Heart left ventricle (tissue), 16 donors: ENCODE measurements at regions not wholly inside any gene's neighbourhood (a gene's known extent, or its start where the extent isn't known, plus 50 kb on each side); places are given as distances from the start of the nearest gene placed in this dataset.

Experiments
- ATAC-seq, 4 donors: fragments of 200-7000 bp; cut with Tn5 transposase; one replicate each; pipeline ENCODE4 v1.9.1; 2020 to 2022; ENCODE audit warnings: moderate library complexity in 4 of 4, mild to moderate bottlenecking in 3 of 4, moderate number of reproducible peaks in 1 of 4
- DNase-seq, 5 donors: peaks; one replicate each; pipeline ENCODE4 v3.0.0-alpha.2; 2020
- H3K27ac ChIP-seq, 12 donors: fragments of 200-600 bp; sonication (generic) in 4 of 12; one replicate each; pipeline versions ENCODE4 v1.5.0 to v1.8.0; 2016 to 2022; ENCODE audit warnings: mild to moderate bottlenecking in 2 of 12
- H3K27me3 ChIP-seq, 9 donors: fragments of 200-600 bp; sonication (generic) in 2 of 9; one replicate each; pipeline versions ENCODE4 v1.5.1 to v1.8.0; 2016 to 2022; ENCODE audit warnings: mild to moderate bottlenecking in 3 of 9
- H3K36me3 ChIP-seq, 9 donors: fragments of 200-600 bp; sonication (generic) in 2 of 9; one replicate each; pipeline versions ENCODE4 v1.5.0 to v1.8.0; 2018 to 2022; ENCODE audit warnings: mild to moderate bottlenecking in 2 of 9
- H3K4me1 ChIP-seq, 12 donors: fragments of 200-600 bp; sonication (generic) in 4 of 12; one replicate each; pipeline versions ENCODE4 v1.5.0 to v1.8.0; 2016 to 2022; ENCODE audit warnings: mild to moderate bottlenecking in 3 of 12
- H3K4me3 ChIP-seq, 12 donors: fragments of 200-600 bp; sonication (generic) in 4 of 12; one replicate each; pipeline versions ENCODE4 v1.5.0 to v1.8.0; 2017 to 2022; ENCODE audit warnings: mild to moderate bottlenecking in 9 of 12, moderate library complexity in 4 of 12
- H3K9me3 ChIP-seq, 12 donors: fragments of 200-600 bp; sonication (generic) in 4 of 12; one replicate each; pipeline versions ENCODE4 v1.5.0 to v1.8.0; 2016 to 2022; ENCODE audit warnings: mild to moderate bottlenecking in 1 of 12
- POLR2A ChIP-seq, 2 donors: fragments of 450-650 bp; IDR thresholded peaks; one replicate each; pipeline ENCODE4 v1.6.1; 2017; ENCODE audit warnings: antibody characterized with exemption in 2 of 2, mild to moderate bottlenecking in 2 of 2, moderate library complexity in 2 of 2
- WGBS, 4 donors: extraction: QIAGEN DNeasy Blood & Tissue Kit in 2 of 4; methylation state at CpG; one replicate each; pipeline versions ENCODE4 v1.1.5 to v1.1.7; 2013 to 2018; 5-methylcytosine and 5-hydroxymethylcytosine counted together
- intact Hi-C, 10 donors: fragments of 100-400 bp; cut with DNase I; formaldehyde crosslinking; loops; one replicate each; pipeline versions ENCODE4 v1.11.1 to v1.14.2; 2022
- TF ChIP-seq, protein P1 (sequence below), 12 donors: fragments of 200-600 bp; sonication (generic) in 4 of 12; IDR thresholded peaks; one replicate each; pipeline versions ENCODE4 v1.5.0 to v1.8.0; 2018 to 2022; ENCODE audit warnings: antibody characterized with exemption in 12 of 12, mild to moderate bottlenecking in 5 of 12
- donor health status: ischemic (EF 13 %, LVEDD 7.1; RV severe dilation, severe dysfunction).
- donor health status: healthy with polysubstance abuse.
- donor health status: DM: no; HTN: yes; CAD: no.
- donor health status: DM: no; HTN: no; CAD: no.
- donor health status: ischemic (EF 25% LVEDD 6.9; RV normal size, moderate dysfunction).
- donor health status: ischemic (EF 25% LVEDD 5.7; RV mildly dilated, moderate dysfunction).
- donor health status: healthy.
- donor health status: DM: yes; HTN: yes; CAD: no.
- donor health status: ischemic (EF 35%, LVEDD 5.7; RV mildly dilated, moderate dysfunction).
- donor health status: nonischemic (EF 11% LVEDD 7.7; RV severe dilation, severe dysfunction).
- donor health status: DM: yes; HTN: yes; CAD: no.
- donor health status: PGD.
- donor health status: ischemic (EF 29% LVEDD 5.4; RV normal size, mild dysfunction).
- donor health status: nonischemic (EF 23%, LVEDD 6.1; RV moderate dilation, normal function).

DNA sequence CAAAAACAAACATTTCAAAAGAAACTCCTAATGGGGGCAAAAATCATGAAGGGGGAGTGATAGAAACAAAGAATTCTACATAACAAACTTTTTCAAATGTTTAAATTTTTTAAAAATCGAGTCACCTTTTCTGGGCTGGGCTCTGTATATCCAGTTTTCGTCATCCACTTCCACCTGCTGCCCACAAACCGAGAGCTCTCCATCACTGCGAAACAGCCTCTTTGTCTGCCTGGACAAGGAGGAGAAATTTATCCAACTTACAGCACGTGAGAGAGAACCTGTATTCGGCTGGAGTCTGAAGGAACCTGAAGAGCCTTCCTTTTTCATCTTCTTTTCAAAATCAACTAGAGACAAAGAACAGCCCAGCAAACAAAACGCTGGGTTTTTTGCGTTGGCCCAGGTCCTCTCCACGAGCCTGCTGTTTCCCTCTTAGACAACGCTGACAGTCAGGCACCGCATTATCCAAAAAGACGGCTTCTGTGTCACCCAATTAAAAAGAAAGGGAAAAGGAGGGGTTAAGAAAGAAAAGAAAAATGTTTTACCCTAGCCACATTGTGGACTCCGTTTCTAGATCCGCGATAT is 72.4 kb upstream of the NHSL1 start:
- DNase-seq: no peak
- peak overlapping the region in 11 of 12 donors; percentile 29 to 81 (median 71) for H3K27ac ChIP-seq
- ATAC-seq: peak in 3 of 4 donors; percentile 16 to 45 (median 33)
- H3K36me3 ChIP-seq: no peaks in the 10 kb centered on the region
- WGBS, 4 donors: 15 to 25% (median 18%) methylated on average over 15 of the region's 15 CpGs
- H3K27me3 ChIP-seq: peaks cover 0 to 3% (median 0%) of the 10 kb centered on the region in 9 donors
- no peaks in the 10 kb centered on the region for H3K9me3 ChIP-seq
- H3K4me3 ChIP-seq: peak overlapping the region; percentile 21 to 61 (median 50)
- H3K4me1 ChIP-seq: peaks cover 0 to 23% (median 4%) of the 10 kb centered on the region in 12 donors
- intact Hi-C loops: loop anchor here in 5 of 10 donors (2.0 to 10.0 kb wide), 3 partner anchors 27 to 144 kb away; no protein-coding TSS in a partner anchor
- TF ChIP-seq, protein P1, sequence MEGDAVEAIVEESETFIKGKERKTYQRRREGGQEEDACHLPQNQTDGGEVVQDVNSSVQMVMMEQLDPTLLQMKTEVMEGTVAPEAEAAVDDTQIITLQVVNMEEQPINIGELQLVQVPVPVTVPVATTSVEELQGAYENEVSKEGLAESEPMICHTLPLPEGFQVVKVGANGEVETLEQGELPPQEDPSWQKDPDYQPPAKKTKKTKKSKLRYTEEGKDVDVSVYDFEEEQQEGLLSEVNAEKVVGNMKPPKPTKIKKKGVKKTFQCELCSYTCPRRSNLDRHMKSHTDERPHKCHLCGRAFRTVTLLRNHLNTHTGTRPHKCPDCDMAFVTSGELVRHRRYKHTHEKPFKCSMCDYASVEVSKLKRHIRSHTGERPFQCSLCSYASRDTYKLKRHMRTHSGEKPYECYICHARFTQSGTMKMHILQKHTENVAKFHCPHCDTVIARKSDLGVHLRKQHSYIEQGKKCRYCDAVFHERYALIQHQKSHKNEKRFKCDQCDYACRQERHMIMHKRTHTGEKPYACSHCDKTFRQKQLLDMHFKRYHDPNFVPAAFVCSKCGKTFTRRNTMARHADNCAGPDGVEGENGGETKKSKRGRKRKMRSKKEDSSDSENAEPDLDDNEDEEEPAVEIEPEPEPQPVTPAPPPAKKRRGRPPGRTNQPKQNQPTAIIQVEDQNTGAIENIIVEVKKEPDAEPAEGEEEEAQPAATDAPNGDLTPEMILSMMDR (IDR thresholded peaks at IDR 0.05): no peak
- no peak for TF ChIP-seq POLR2A (IDR thresholded peaks at IDR 0.05)

DNA sequence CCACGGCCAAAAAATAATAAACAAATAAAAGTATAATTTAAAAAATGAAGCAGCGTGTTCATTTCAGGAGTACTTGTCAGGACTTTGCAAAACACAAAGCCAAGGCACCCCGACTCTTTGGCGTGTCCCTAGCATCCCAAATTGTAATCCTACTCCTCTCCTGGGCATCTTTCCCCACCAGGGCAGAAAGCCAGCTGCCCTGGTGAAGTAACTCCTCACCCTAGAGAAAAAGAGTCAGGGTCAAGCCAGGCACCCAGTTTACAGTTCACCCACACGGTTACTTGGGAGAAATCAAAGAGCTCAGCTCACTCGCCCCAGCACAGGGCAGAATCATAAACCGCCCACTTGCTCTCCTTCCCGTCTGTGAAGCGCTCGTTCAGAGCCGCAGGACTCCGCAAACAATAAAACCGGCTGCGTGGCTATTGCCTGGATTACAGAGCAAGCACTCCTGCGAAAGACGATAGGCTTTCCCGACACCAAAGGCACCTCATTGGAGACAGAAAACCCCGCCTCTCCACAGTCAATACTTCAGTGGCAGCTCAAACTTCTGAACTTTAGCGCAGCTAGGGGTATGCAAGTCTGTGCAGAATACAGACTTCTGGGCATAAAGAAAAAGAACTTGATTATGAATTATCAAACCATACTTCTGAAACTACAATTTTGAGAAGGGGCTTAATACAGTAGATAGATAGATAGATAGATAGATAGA is 73.0 kb upstream of the NHSL1 start:
- WGBS, 4 donors: 3 to 6% (median 4%) methylated on average over 19 of the region's 19 CpGs
- Histone ChIP-seq H3K9me3 (no peaks in the 10 kb centered on the region), H3K27me3 (peaks cover 0 to 3% (median 0%) of the 10 kb centered on the region in 9 donors), H3K4me1 (peaks cover 0 to 25% (median 4%) of the 10 kb centered on the region in 12 donors), H3K27ac (peak overlapping the region in 11 of 12 donors; percentile 29 to 81 (median 71)), H3K4me3 (peak overlapping the region; percentile 21 to 61 (median 50)), H3K36me3 (no peaks in the 10 kb centered on the region)
- intact Hi-C loops: loop anchor here in 5 of 10 donors (2.0 to 10.0 kb wide), 3 partner anchors 28 to 145 kb away; no protein-coding TSS in a partner anchor
- TF ChIP-seq, protein P1 (IDR thresholded peaks at IDR 0.05): no peak
- TF ChIP-seq POLR2A (IDR thresholded peaks at IDR 0.05): peak in 1 of 2 donors; percentile 53
- DNase-seq (peak; percentile 68 to 82 (median 72)), ATAC-seq (peak; percentile 85 to 92 (median 92))

DNA sequence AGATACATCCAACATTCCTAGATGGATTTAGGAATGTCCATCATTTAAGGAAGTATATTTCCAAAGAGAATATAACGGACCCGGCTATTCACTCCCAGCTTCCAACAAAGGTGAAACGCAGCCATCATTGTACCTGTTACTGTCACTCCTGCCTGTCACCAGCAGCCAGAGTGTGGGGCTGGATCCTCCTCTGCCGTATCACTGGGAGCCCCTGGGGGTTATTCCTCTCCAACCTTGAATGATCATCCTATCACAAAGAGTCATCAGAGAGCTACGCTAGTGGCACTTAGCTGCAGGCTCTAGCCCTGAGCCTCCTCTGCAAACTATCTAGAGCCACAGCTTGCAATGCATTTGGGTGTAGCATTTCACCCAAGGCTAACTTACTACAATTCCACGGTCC is 73.6 kb upstream of the NHSL1 start:
- Histone ChIP-seq H3K4me1 (peaks cover 0 to 30% (median 5%) of the 10 kb centered on the region in 12 donors), H3K27me3 (peaks cover 0 to 3% (median 0%) of the 10 kb centered on the region in 9 donors), H3K4me3 (peak overlapping the region in 2 of 12 donors; percentile 53 to 57), H3K27ac (peak overlapping the region in 5 of 12 donors; percentile 36 to 81 (median 74)), H3K36me3 (no peaks in the 10 kb centered on the region), H3K9me3 (no peaks in the 10 kb centered on the region)
- 45 to 63% (median 51%) methylated on average over 6 of the region's 6 CpGs for WGBS, 4 donors
- no peak for ATAC-seq
- intact Hi-C loops: loop anchor here in 5 of 10 donors (2.0 to 10.0 kb wide), 3 partner anchors 28 to 146 kb away; no protein-coding TSS in a partner anchor
- no peak for TF ChIP-seq POLR2A (IDR thresholded peaks at IDR 0.05)
- TF ChIP-seq, protein P1 (IDR thresholded peaks at IDR 0.05): no peak
- no peak for DNase-seq

DNA sequence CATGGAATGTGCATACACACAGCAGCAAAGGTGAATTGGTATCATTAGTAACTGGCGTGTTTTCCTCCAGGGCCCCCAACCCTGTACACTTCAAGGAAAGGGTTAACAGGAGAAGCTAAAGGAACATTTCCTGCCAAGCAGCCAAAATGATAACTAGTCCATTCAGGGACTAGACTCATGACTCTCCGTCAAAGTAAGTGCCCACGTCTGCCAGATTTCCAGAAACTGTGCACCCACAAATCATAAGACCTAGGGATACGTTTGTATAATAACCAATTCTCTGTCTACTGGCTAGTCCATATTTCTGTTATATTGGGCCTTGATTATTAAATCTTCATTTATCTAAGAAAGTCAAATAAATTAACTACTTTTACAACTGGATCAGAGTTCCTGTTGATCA is 76.0 kb upstream of the NHSL1 start:
- no peak for TF ChIP-seq POLR2A (IDR thresholded peaks at IDR 0.05)
- TF ChIP-seq, protein P1 (IDR thresholded peaks at IDR 0.05): no peak
- no peak overlapping the region for H3K4me3 ChIP-seq
- DNase-seq (no peak), ATAC-seq (no peak)
- peaks cover 0 to 3% (median 0%) of the 10 kb centered on the region in 9 donors for H3K27me3 ChIP-seq
- H3K27ac ChIP-seq: no peak overlapping the region
- H3K9me3 ChIP-seq: no peaks in the 10 kb centered on the region
- H3K36me3 ChIP-seq: no peaks in the 10 kb centered on the region
- intact Hi-C loops: loop anchor here in 2 of 10 donors (10.0 kb wide), 1 partner anchor 140 kb away; no protein-coding TSS in a partner anchor
- WGBS, 4 donors: 38 to 59% (median 47%) methylated on average over 4 of the region's 4 CpGs
- H3K4me1 ChIP-seq: peaks cover 0 to 27% (median 4%) of the 10 kb centered on the region in 12 donors
